Right cardiac atrium (tissue), 5 donors: ENCODE measurements at regions not wholly inside any gene's neighbourhood (a gene's known extent, or its start where the extent isn't known, plus 50 kb on each side); places are given as distances from the start of the nearest gene placed in this dataset.

Source experiments
- ATAC-seq, 2 donors: fragments of 200-7000 bp; cut with Tn5 transposase; one replicate each; pipeline versions ENCODE4 v1.8.0 to v1.9.1; 2020; ENCODE audit warnings: moderate library complexity in 2 of 2, mild to moderate bottlenecking in 1 of 2
- DNase-seq, 3 donors: peaks; one replicate each; pipeline ENCODE4 v3.0.0-alpha.2; 2020
- H3K27ac ChIP-seq: one replicate; pipeline ENCODE4 v1.5.1; 2013; ENCODE audit warnings: mild to moderate bottlenecking, low read length, control low read depth, moderate library complexity
- H3K27me3 ChIP-seq: one replicate; pipeline ENCODE4 v1.6.1; 2013; ENCODE audit not compliant: control insufficient read depth, insufficient read depth
- H3K4me1 ChIP-seq: one replicate; pipeline ENCODE4 v1.6.1; 2013; ENCODE audit warnings: low read length; ENCODE audit not compliant: control insufficient read depth, insufficient read depth
- H3K4me3 ChIP-seq: one replicate; pipeline ENCODE4 v1.5.1; 2013; ENCODE audit warnings: low read length, control low read depth
- H3K9me3 ChIP-seq: one replicate; pipeline ENCODE4 v1.6.1; 2013; ENCODE audit warnings: low read length; ENCODE audit not compliant: control insufficient read depth
- WGBS: extraction: QIAGEN DNeasy Blood & Tissue Kit; methylation state at CpG from one replicate; pipeline ENCODE4 v1.1.7; 2013; 5-methylcytosine and 5-hydroxymethylcytosine counted together
- intact Hi-C, 4 donors: fragments of 100-400 bp; cut with DNase I; formaldehyde crosslinking; loops; one replicate each; pipeline versions ENCODE4 v1.11.0 to v1.14.0; 2022 to 2023
- donor health status: healthy with polysubstance abuse.
- donor health status: DM: no; HTN: yes; CAD: no.
- donor health status: DM: no; HTN: no; CAD: no.
- donor health status: DM: no; HTN: yes; CAD: no; lungs with severe emphysema.
- donor health status: DM: yes; HTN: yes; CAD: no.

DNA sequence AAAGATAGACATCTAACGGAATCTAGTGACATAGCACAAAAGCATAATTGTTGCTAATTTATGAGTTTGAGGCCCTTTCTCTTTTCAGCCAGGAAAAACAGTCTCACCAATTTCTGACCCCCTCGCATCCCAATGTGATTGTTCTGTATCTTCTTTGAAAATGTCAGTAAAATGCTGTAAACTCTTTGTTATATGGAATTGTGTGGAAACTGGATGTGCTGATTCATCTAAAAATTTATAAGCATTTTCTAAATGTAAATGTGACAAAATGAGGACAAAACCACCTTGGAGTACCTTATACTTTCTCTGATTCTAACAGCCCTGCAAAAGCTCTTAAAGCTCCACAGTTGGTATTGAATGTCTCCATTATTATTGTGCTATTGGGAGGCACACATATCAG, 70.9 kb upstream of the MME start:
- ATAC-seq (no peak), DNase-seq (no peak)
- H3K27me3 ChIP-seq = no peaks in the 10 kb centered on the region
- intact Hi-C loops = no loop called here
- peaks cover 1% of the 10 kb centered on the region for H3K9me3 ChIP-seq
- no peak overlapping the region for H3K4me3 ChIP-seq
- H3K4me1 ChIP-seq = no peaks in the 10 kb centered on the region
- 86% methylated on average over 2 of the region's 2 CpGs for WGBS
- no peak overlapping the region for H3K27ac ChIP-seq

GRCh38 chr3:155007729-155008128, 72.4 kb upstream of the MME start:
- no peak for ATAC-seq
- intact Hi-C loops = no loop called here
- no peak for DNase-seq
- H3K9me3 ChIP-seq = peaks cover 1% of the 10 kb centered on the region
- H3K4me3 ChIP-seq = no peak overlapping the region
- WGBS = 67% methylated on average over 3 of the region's 3 CpGs
- no peaks in the 10 kb centered on the region for H3K4me1 ChIP-seq
- no peak overlapping the region for H3K27ac ChIP-seq
- no peaks in the 10 kb centered on the region for H3K27me3 ChIP-seq

GRCh38 chr3:155001289-155002010, 78.7 kb upstream of the MME start:
- H3K4me3 ChIP-seq = no peak overlapping the region
- 61% methylated on average over 7 of the region's 7 CpGs for WGBS
- H3K9me3 ChIP-seq = peaks cover 1% of the 10 kb centered on the region
- DNase-seq (no peak), ATAC-seq (no peak)
- intact Hi-C loops = no loop called here
- no peak overlapping the region for H3K27ac ChIP-seq
- H3K27me3 ChIP-seq = no peaks in the 10 kb centered on the region
- H3K4me1 ChIP-seq = no peaks in the 10 kb centered on the region

DNA sequence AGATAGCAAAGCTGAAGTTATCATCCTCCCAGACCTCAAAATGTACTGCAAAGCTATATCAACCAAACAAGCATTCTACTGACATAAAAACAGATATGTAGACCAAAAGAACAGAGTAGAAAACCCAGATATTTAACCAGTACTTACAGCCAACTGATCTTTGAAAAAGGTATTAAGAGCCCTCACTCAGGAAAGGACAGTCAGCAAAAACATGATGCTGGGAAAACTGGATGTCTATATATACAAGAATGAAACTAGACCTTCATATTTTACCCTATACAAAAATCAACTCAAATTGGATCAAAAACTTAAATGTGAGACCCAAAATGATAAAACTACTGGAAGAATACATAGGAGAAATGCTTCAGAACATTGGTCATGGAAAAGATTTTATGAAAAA, 87.5 kb upstream of the MME start:
- no peaks in the 10 kb centered on the region for H3K27me3 ChIP-seq
- H3K4me1 ChIP-seq = no peaks in the 10 kb centered on the region
- DNase-seq (no peak), ATAC-seq (no peak)
- H3K4me3 ChIP-seq = no peak overlapping the region
- H3K9me3 ChIP-seq = no peaks in the 10 kb centered on the region
- intact Hi-C loops = no loop called here
- no peak overlapping the region for H3K27ac ChIP-seq

- Histone ChIP-seq H3K27me3 (no peaks in the 10 kb centered on the region), H3K27ac (no peak overlapping the region), H3K4me1 (no peaks in the 10 kb centered on the region), H3K9me3 (peaks cover 2% of the 10 kb centered on the region), H3K4me3 (no peak overlapping the region)
- ATAC-seq (no peak), DNase-seq (no peak)
- intact Hi-C loops = no loop called here
Measured at GRCh38 chr3:154990543-154990942, 89.6 kb upstream of the MME start.

DNA sequence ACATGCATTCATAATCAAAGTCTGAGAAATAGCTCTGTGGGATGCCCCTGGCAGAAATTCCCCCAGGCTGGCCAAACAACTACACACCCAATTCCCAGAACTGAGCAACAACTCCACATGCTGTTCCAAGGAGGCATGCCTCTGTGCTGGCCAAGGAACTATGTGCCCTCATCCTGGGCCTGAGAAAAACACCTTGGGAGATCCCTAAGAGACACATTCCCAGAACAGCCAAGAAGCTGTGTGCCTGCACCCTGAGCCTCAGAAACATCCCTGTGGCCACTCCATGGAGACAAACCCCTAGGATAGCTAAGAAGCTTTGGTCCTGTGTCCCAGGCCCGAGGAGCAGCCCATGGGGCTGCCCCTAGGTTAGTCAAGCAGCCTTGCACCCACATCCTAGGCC, 92.3 kb upstream of the MME start:
- WGBS = 64% methylated on average over 1 of the region's 1 CpG
- DNase-seq = no peak
- no peaks in the 10 kb centered on the region for H3K27me3 ChIP-seq
- no peak overlapping the region for H3K4me3 ChIP-seq
- H3K27ac ChIP-seq = no peak overlapping the region
- H3K4me1 ChIP-seq = no peaks in the 10 kb centered on the region
- intact Hi-C loops = no loop called here
- ATAC-seq = no peak
- H3K9me3 ChIP-seq = peaks cover 2% of the 10 kb centered on the region

GRCh38 chr3:154981664-154982063, 98.5 kb upstream of the MME start:
- Histone ChIP-seq H3K27ac (no peak overlapping the region), H3K4me1 (no peaks in the 10 kb centered on the region), H3K27me3 (no peaks in the 10 kb centered on the region), H3K9me3 (no peaks in the 10 kb centered on the region), H3K4me3 (no peak overlapping the region)
- no peak for DNase-seq
- ATAC-seq = no peak
- intact Hi-C loops = no loop called here
- WGBS = 91% methylated on average over 1 of the region's 1 CpG

DNA sequence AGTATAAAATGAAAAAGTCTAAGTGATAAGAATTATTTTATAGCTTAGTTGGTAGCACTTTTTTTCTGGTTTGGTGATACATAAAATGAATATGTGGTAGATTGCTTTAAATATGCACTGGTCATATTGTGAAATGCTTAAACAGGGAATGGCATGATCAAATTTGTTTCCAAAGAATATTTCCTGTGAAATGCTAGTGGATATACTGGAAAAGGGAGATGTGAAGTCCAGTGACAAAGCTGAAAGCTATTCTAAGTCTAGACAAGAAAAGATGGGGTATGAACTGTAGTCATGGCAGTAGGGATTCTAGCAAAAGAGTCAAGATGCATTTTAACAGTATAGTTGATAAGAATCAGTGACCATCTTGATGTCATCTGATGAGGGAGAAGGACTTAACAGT, 98.9 kb upstream of the MME start:
- Histone ChIP-seq H3K4me1 (no peaks in the 10 kb centered on the region), H3K27me3 (no peaks in the 10 kb centered on the region), H3K27ac (no peak overlapping the region), H3K9me3 (no peaks in the 10 kb centered on the region), H3K4me3 (no peak overlapping the region)
- DNase-seq = no peak
- ATAC-seq = no peak
- intact Hi-C loops = no loop called here

GRCh38 chr3:154979331-154979730, 100.8 kb upstream of the MME start:
- 76% methylated on average over 5 of the region's 5 CpGs for WGBS
- ATAC-seq (no peak), DNase-seq (no peak)
- no peaks in the 10 kb centered on the region for H3K9me3 ChIP-seq
- H3K27ac ChIP-seq = no peak overlapping the region
- intact Hi-C loops = no loop called here
- no peak overlapping the region for H3K4me3 ChIP-seq
- H3K4me1 ChIP-seq = no peaks in the 10 kb centered on the region
- H3K27me3 ChIP-seq = no peaks in the 10 kb centered on the region

DNA sequence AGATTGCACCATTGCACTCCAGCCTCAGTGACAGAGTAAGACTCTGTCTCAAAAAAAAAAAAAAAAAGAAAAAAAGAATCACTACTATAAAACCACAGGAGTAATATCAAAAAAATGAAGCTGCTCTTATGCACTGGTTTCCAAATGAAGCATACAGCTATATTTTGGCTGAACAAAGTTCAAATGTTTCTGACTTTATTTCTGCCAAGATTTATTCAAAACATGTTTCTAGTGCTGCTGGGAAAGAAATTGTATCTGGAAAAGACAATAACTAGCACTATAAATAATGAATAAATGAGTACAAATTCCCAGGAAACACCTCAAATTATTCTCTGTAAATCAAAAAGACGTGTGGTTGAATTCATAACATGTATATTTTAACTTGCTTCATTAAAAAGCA, 102.5 kb upstream of the MME start:
- Histone ChIP-seq H3K4me1 (no peaks in the 10 kb centered on the region), H3K4me3 (no peak overlapping the region), H3K9me3 (no peaks in the 10 kb centered on the region), H3K27ac (no peak overlapping the region), H3K27me3 (no peaks in the 10 kb centered on the region)
- DNase-seq (no peak), ATAC-seq (no peak)
- whole genome bisulfite sequencing = 59% methylated on average over 1 of the region's 1 CpG
- intact Hi-C loops = no loop called here

- DNase-seq (no peak), ATAC-seq (no peak)
- H3K27ac ChIP-seq = no peak overlapping the region
- H3K9me3 ChIP-seq = no peaks in the 10 kb centered on the region
- no peak overlapping the region for H3K4me3 ChIP-seq
- no peaks in the 10 kb centered on the region for H3K27me3 ChIP-seq
- H3K4me1 ChIP-seq = no peaks in the 10 kb centered on the region
- intact Hi-C loops = no loop called here
- 72% methylated on average over 5 of the region's 5 CpGs for WGBS
Measured at GRCh38 chr3:154976072-154976983, 103.8 kb upstream of the MME start.
